IPS DF 4.7 (cell line): ENCODE measurements at regions not wholly inside any gene's neighbourhood (a gene's known extent, or its start where the extent isn't known, plus 50 kb on each side); places are given as distances from the start of the nearest gene placed in this dataset.
"Not testable (repeated sequence)": the region's sequence is repeated elsewhere in the genome, so short reads cannot be mapped to it uniquely, and the experiment has no call there.

Experiments used
- DNase-seq: peaks from one replicate; pipeline ENCODE4 v3.0.0-alpha.2; 2013; ENCODE audit warnings: low spot score; ENCODE audit errors: extremely low read depth

- DNase-seq = not testable (repeated sequence)
Observed at GRCh38 chr5:36782612-36783011, 94.0 kb upstream of the NIPBL start.

GRCh38 chr5:36786448-36787012 is 90.0 kb upstream of the NIPBL start:
- DNase-seq = no peak

- no peak for DNase-seq
Observed at GRCh38 chr5:36787365-36788093, 89.0 kb upstream of the NIPBL start.

GRCh38 chr5:36790847-36791246 is 85.7 kb upstream of the NIPBL start:
- DNase-seq = no peak

GRCh38 chr5:36792560-36793180 is 83.9 kb upstream of the NIPBL start:
- DNase-seq = no peak

- no peak for DNase-seq
Observed at GRCh38 chr5:36795366-36795765, 81.2 kb upstream of the NIPBL start.

- DNase-seq = no peak
Observed at GRCh38 chr5:36796155-36796554, 80.4 kb upstream of the NIPBL start.

- no peak for DNase-seq
Observed at GRCh38 chr5:36801523-36801922, 75.0 kb upstream of the NIPBL start.

GRCh38 chr5:36802187-36802586 is 74.4 kb upstream of the NIPBL start:
- no peak for DNase-seq

GRCh38 chr5:36813249-36813648 is 63.3 kb upstream of the NIPBL start:
- DNase-seq = not testable (repeated sequence)

- no peak for DNase-seq
Observed at GRCh38 chr5:36815871-36816270, 60.7 kb upstream of the NIPBL start.

GRCh38 chr5:36820900-36821299 is 55.7 kb upstream of the NIPBL start:
- no peak for DNase-seq

- no peak for DNase-seq
Observed at GRCh38 chr5:36826694-36827093, 49.9 kb upstream of the NIPBL start.
